ENCODE measurements at regions not wholly inside any gene's neighbourhood (a gene's known extent, or its start where the extent isn't known, plus 50 kb on each side); places are given as distances from the start of the nearest gene placed in this dataset.

DNA sequence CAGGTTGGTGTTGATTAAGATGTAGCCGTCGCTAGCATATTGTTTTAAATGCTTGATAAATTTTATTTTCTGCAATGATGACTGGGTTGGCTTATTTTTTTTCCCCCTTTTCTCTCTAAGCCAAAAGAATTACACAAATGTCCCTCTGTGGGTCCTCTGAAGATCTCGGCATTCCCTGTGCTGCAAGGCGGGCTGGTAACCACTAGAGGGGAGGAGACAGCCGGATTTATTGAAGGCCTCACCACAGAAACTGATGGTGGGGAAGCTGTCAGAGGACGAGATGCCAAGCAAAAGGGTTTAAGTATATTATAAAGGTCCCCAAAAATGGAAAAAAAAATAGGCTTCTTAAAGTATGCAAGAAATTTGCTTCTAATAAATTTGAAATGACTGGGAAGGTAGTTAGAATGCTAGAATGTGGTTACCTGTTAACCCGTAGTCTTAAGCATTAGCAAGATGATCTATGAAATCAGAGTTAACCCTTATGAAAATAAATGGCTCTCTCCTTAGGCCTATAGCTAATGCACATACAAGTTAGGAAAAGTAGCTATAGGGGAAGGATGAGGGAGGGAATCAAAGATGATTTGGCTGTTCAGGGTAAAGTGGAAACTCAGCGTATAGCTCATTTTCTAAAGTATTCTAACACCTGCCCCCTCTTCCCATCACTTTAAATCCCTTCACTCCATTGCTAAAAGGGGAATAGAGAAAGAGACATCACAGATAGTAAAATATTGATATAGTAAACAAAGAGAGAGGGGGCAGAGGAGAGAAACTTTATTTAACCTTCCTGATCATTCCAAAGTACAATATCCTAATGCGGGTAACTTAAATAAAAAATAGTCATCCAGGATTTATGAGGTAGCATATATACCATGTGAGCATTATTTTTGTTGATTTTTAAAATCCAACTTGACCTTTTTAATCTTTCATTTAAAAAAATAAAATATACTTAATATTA lies 894.5 kb upstream of the POU3F3 start:
- Histone ChIP-seq H3K79me2 (ENCODE audit: control insufficient read depth, insufficient read depth, low read length) (no peaks in the 10 kb centered on the region), H2AFZ (ENCODE audit: low read length) (no peak overlapping the region), H3K36me3 (ENCODE audit: control insufficient read depth, insufficient read depth, low read length) (no peaks in the 10 kb centered on the region), H3K27ac (ENCODE audit: insufficient read depth, low read length) (no peak overlapping the region), H3K4me1 (ENCODE audit: control insufficient read depth, extremely low read depth, insufficient read depth, low read length) (no peaks in the 10 kb centered on the region), H3K4me2 (ENCODE audit: extremely low read depth, insufficient read depth, low read length) (no peak overlapping the region), H3K9me3 (ENCODE audit: control insufficient read depth, insufficient read depth, low read depth, low read length) (no peaks in the 10 kb centered on the region), H3K4me3 (replicated peaks in 1 of 4; ENCODE audit: control extremely low read depth in 1 of 4, insufficient read depth in 1 of 4, low read depth in 3 of 4, low read length in 4 of 4) (no peak overlapping the region), H4K20me1 (ENCODE audit: control insufficient read depth, extremely low read depth, insufficient read depth, low read length) (no peaks in the 10 kb centered on the region), H3K27me3 (ENCODE audit: control insufficient read depth, insufficient read depth, low read length) (no peaks in the 10 kb centered on the region), H3K9ac (ENCODE audit: insufficient read depth, low read length) (no peak overlapping the region)
- TF ChIP-seq, protein P1, sequence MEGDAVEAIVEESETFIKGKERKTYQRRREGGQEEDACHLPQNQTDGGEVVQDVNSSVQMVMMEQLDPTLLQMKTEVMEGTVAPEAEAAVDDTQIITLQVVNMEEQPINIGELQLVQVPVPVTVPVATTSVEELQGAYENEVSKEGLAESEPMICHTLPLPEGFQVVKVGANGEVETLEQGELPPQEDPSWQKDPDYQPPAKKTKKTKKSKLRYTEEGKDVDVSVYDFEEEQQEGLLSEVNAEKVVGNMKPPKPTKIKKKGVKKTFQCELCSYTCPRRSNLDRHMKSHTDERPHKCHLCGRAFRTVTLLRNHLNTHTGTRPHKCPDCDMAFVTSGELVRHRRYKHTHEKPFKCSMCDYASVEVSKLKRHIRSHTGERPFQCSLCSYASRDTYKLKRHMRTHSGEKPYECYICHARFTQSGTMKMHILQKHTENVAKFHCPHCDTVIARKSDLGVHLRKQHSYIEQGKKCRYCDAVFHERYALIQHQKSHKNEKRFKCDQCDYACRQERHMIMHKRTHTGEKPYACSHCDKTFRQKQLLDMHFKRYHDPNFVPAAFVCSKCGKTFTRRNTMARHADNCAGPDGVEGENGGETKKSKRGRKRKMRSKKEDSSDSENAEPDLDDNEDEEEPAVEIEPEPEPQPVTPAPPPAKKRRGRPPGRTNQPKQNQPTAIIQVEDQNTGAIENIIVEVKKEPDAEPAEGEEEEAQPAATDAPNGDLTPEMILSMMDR (conservative IDR thresholded peaks at IDR 0.05 in 1 of 2, IDR thresholded peaks at IDR 0.05 in 1 of 2; ENCODE audit: low read depth in 1 of 2, low read length in 2 of 2): no peak
- no peak for TF ChIP-seq EZH2 (IDR thresholded peaks at IDR 0.05; ENCODE audit: low read length, missing control alignments)
- DNase-seq (ENCODE audit: low read depth in 2 of 2): peak in 1 of 2 donors; percentile 34

DNA sequence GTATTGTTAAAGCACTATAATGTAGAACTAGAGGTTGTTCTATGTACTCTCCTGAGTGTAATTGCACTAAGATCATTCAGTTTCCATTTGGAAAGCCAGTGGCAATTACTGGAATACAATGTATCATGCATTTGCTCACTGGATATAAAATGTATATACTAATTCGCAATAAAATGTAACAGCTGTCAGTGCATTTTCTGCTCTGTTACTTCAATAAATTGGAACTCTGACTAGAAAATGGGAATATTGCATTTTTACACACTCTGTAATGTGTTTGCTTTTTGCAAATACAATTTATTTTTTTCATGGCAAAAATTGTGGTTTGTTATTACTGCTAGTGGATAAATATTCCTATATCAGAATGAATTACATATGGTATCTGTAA lies 893.8 kb upstream of the POU3F3 start:
- Histone ChIP-seq H3K9ac (ENCODE audit: insufficient read depth, low read length) (no peak overlapping the region), H4K20me1 (ENCODE audit: control insufficient read depth, extremely low read depth, insufficient read depth, low read length) (no peaks in the 10 kb centered on the region), H2AFZ (ENCODE audit: low read length) (no peak overlapping the region), H3K27me3 (ENCODE audit: control insufficient read depth, insufficient read depth, low read length) (no peaks in the 10 kb centered on the region), H3K9me3 (ENCODE audit: control insufficient read depth, insufficient read depth, low read depth, low read length) (no peaks in the 10 kb centered on the region), H3K79me2 (ENCODE audit: control insufficient read depth, insufficient read depth, low read length) (no peaks in the 10 kb centered on the region), H3K4me3 (replicated peaks in 1 of 4; ENCODE audit: control extremely low read depth in 1 of 4, insufficient read depth in 1 of 4, low read depth in 3 of 4, low read length in 4 of 4) (no peak overlapping the region), H3K4me1 (ENCODE audit: control insufficient read depth, extremely low read depth, insufficient read depth, low read length) (no peaks in the 10 kb centered on the region), H3K4me2 (ENCODE audit: extremely low read depth, insufficient read depth, low read length) (no peak overlapping the region), H3K36me3 (ENCODE audit: control insufficient read depth, insufficient read depth, low read length) (no peaks in the 10 kb centered on the region), H3K27ac (ENCODE audit: insufficient read depth, low read length) (no peak overlapping the region)
- no peak for DNase-seq (ENCODE audit: low read depth in 2 of 2)
- TF ChIP-seq, protein P1 (conservative IDR thresholded peaks at IDR 0.05 in 1 of 2, IDR thresholded peaks at IDR 0.05 in 1 of 2; ENCODE audit: low read depth in 1 of 2, low read length in 2 of 2): no peak
- TF ChIP-seq EZH2 (IDR thresholded peaks at IDR 0.05; ENCODE audit: low read length, missing control alignments): no peak

DNA sequence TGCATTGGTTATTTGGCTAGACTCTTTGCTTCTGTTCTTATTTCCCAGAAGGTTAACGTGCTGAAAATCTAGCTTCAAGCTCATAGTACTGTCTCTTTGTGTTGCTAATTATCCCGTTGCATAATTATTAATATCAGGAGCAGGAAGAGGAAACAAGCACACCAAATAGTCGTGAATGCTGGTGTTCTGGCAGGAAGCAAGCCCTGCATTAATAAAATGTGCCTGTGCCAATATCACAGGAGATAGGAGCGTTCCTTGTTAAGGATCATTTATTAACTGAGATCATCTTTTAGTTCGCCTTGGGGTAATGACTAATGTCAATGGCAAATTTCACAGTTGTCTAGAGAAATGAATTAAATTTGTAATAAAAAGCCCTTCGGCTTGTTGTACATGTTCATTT lies 893.0 kb upstream of the POU3F3 start:
- no peak for TF ChIP-seq EZH2 (IDR thresholded peaks at IDR 0.05; ENCODE audit: low read length, missing control alignments)
- TF ChIP-seq, protein P1 (conservative IDR thresholded peaks at IDR 0.05 in 1 of 2, IDR thresholded peaks at IDR 0.05 in 1 of 2; ENCODE audit: low read depth in 1 of 2, low read length in 2 of 2): no peak
- no peaks in the 10 kb centered on the region for H3K4me1 ChIP-seq (ENCODE audit: control insufficient read depth, extremely low read depth, insufficient read depth, low read length)
- no peak for DNase-seq (ENCODE audit: low read depth in 2 of 2)
- no peak overlapping the region for H3K9ac ChIP-seq (ENCODE audit: insufficient read depth, low read length)
- H4K20me1 ChIP-seq (ENCODE audit: control insufficient read depth, extremely low read depth, insufficient read depth, low read length): no peaks in the 10 kb centered on the region
- no peaks in the 10 kb centered on the region for H3K36me3 ChIP-seq (ENCODE audit: control insufficient read depth, insufficient read depth, low read length)
- no peaks in the 10 kb centered on the region for H3K79me2 ChIP-seq (ENCODE audit: control insufficient read depth, insufficient read depth, low read length)
- no peak overlapping the region for H3K27ac ChIP-seq (ENCODE audit: insufficient read depth, low read length)
- H3K27me3 ChIP-seq (ENCODE audit: control insufficient read depth, insufficient read depth, low read length): no peaks in the 10 kb centered on the region
- no peak overlapping the region for H2AFZ ChIP-seq (ENCODE audit: low read length)
- H3K4me3 ChIP-seq (replicated peaks in 1 of 4; ENCODE audit: control extremely low read depth in 1 of 4, insufficient read depth in 1 of 4, low read depth in 3 of 4, low read length in 4 of 4): no peak overlapping the region
- H3K4me2 ChIP-seq (ENCODE audit: extremely low read depth, insufficient read depth, low read length): no peak overlapping the region
- no peaks in the 10 kb centered on the region for H3K9me3 ChIP-seq (ENCODE audit: control insufficient read depth, insufficient read depth, low read depth, low read length)

All from fibroblast of lung (primary cell).